ENCODE measurements at regions not wholly inside any gene's neighbourhood (a gene's known extent, or its start where the extent isn't known, plus 50 kb on each side); places are given as distances from the start of the nearest gene placed in this dataset.

DNA sequence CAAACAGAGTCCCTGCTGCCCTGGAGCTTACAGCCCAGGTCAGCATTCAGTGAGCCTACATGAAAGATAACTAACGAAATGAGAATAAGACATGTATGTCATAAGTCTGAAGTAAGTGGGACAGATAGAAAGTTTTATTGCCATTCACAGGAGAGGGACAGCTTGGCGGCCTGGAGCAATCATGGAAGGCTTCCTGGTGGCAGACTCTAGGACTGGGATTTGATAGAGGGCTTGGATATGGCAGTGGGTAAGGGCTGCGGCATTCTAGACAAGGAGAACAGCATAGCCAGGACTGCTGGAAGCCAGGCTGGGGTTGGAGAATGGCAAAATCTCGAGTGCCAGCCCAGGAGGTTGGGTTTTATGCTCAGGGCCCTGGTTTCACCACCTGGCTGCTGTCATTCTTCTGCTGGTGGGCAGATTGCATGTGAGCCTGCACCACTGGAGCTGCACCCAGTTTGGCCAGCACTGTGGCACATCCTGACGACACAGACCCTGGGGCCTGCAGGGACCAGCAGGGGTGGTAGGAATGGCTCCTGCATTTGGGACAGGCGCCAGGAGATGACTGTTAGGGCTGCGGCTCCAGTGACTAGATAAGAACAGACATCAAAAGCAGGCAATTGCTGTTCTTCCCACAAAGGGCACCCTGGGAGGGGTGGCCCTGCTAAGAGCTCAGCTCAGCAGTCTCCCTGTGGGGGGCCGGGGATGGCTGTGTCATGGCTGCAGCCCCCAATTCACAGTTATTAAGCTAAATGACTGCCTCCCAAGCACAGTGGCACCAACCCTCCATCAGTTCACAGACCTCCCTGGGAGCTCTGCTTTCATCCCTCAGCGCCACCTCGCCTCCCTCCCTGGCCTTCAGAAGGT lies 161.1 kb downstream of the RPS24 start:
- no peak overlapping the region for H3K27ac Mint-ChIP-seq (ENCODE audit: unreplicated experiment)
- H3K27me3 Mint-ChIP-seq (ENCODE audit: unreplicated experiment), result peaks cover 2% of the 10 kb centered on the region
- peaks cover 4% of the 10 kb centered on the region for H3K4me1 Mint-ChIP-seq (ENCODE audit: unreplicated experiment)
- H3K9me3 Mint-ChIP-seq (ENCODE audit: unreplicated experiment), result no peaks in the 10 kb centered on the region
- no peaks in the 10 kb centered on the region for H3K36me3 Mint-ChIP-seq (ENCODE audit: low read depth, unreplicated experiment)
- H3K4me3 Mint-ChIP-seq (ENCODE audit: unreplicated experiment), result peak overlapping the region; percentile 43
- TF ChIP-seq, protein P1, sequence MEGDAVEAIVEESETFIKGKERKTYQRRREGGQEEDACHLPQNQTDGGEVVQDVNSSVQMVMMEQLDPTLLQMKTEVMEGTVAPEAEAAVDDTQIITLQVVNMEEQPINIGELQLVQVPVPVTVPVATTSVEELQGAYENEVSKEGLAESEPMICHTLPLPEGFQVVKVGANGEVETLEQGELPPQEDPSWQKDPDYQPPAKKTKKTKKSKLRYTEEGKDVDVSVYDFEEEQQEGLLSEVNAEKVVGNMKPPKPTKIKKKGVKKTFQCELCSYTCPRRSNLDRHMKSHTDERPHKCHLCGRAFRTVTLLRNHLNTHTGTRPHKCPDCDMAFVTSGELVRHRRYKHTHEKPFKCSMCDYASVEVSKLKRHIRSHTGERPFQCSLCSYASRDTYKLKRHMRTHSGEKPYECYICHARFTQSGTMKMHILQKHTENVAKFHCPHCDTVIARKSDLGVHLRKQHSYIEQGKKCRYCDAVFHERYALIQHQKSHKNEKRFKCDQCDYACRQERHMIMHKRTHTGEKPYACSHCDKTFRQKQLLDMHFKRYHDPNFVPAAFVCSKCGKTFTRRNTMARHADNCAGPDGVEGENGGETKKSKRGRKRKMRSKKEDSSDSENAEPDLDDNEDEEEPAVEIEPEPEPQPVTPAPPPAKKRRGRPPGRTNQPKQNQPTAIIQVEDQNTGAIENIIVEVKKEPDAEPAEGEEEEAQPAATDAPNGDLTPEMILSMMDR (IDR thresholded peaks at IDR 0.05; ENCODE audit: unreplicated experiment), result no peak
- DNase-seq (ENCODE audit: low spot score), result no peak

DNA sequence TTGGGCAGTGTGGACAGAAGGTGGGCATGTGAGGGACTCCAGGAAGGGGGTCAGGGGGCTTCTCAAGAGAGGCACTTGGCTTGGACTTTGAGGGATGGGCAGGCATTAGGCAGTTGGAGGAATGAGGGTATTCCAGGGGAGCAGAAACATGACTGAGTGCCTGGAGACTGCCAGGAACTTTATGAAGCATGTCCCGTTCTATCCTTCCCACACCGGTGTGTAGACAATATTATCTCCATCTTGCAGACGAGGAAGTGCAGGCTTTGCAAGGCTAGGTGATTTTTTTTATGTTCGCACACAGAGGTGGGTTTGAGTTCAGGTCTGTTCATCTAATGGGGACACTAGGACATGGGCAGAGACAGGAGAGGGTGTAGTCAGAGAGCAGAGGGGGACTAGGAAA lies 162.7 kb downstream of the RPS24 start:
- Mint-ChIP-seq H3K27ac (ENCODE audit: unreplicated experiment) (no peak overlapping the region), H3K4me3 (ENCODE audit: unreplicated experiment) (no peak overlapping the region), H3K9me3 (ENCODE audit: unreplicated experiment) (no peaks in the 10 kb centered on the region), H3K36me3 (ENCODE audit: low read depth, unreplicated experiment) (no peaks in the 10 kb centered on the region), H3K27me3 (ENCODE audit: unreplicated experiment) (peaks cover 2% of the 10 kb centered on the region), H3K4me1 (ENCODE audit: unreplicated experiment) (peaks cover 4% of the 10 kb centered on the region)
- no peak for DNase-seq (ENCODE audit: low spot score)
- TF ChIP-seq, protein P1 (IDR thresholded peaks at IDR 0.05; ENCODE audit: unreplicated experiment), result no peak

DNA sequence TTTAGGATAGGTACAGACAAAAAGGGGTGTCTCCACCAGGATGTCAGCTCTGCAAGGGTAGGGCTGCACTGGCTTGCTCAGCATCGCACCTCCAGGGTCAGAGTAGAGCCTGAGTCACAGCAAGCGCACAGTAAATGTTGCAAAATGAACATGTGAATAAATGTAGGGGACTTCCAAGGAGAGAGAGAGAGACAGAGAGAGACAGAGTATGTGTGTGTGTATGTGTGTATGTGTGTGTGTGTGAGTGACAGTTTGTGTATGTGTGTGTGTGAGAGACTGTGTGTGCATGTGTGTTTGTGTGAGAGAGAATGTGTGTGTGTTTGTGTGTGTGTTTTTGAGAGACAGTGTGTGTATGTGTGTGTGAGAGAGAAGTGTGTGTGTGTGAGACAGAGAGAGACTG lies 163.3 kb downstream of the RPS24 start:
- no peak overlapping the region for H3K27ac Mint-ChIP-seq (ENCODE audit: unreplicated experiment)
- no peaks in the 10 kb centered on the region for H3K9me3 Mint-ChIP-seq (ENCODE audit: unreplicated experiment)
- H3K4me1 Mint-ChIP-seq (ENCODE audit: unreplicated experiment), result peaks cover 1% of the 10 kb centered on the region
- H3K36me3 Mint-ChIP-seq (ENCODE audit: low read depth, unreplicated experiment), result no peaks in the 10 kb centered on the region
- no peak overlapping the region for H3K4me3 Mint-ChIP-seq (ENCODE audit: unreplicated experiment)
- peaks cover 3% of the 10 kb centered on the region for H3K27me3 Mint-ChIP-seq (ENCODE audit: unreplicated experiment)
- no peak for DNase-seq (ENCODE audit: low spot score)
- TF ChIP-seq, protein P1 (IDR thresholded peaks at IDR 0.05; ENCODE audit: unreplicated experiment), result no peak

DNA sequence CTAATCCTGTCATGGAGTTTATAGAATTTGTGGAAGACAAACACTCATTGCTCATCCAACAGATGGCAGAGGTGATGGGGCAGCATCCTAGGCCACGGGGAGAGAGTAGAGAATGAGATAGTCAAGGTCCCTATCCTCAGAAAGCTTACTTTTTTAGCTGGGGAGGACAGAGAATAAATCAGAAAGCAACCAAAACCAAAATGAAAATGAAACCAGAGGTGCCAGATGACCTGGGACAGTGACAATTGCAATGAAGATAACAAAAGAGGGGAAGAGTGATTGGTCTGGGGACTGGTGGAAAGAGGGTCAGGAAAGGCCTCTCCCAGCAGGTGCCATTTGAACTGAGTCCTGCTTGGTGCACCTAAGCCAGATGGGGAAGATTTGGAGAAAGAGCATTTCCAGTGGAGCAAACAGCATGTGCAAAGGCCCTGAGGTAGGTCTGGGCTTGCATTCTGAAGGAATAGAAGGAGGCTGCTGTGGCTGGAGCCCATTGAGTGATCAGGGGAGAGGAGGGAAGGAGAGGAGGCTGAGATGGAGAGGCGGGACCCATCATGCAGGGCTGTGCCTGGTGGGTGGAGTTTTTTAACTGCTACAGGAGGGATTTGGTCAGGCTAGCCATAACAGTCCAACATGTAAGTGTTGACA lies 164.1 kb downstream of the RPS24 start:
- H3K36me3 Mint-ChIP-seq (ENCODE audit: low read depth, unreplicated experiment), result no peaks in the 10 kb centered on the region
- no peak overlapping the region for H3K4me3 Mint-ChIP-seq (ENCODE audit: unreplicated experiment)
- H3K27me3 Mint-ChIP-seq (ENCODE audit: unreplicated experiment), result peaks cover 5% of the 10 kb centered on the region
- TF ChIP-seq, protein P1 (IDR thresholded peaks at IDR 0.05; ENCODE audit: unreplicated experiment), result no peak
- H3K27ac Mint-ChIP-seq (ENCODE audit: unreplicated experiment), result no peak overlapping the region
- no peak for DNase-seq (ENCODE audit: low spot score)
- no peaks in the 10 kb centered on the region for H3K4me1 Mint-ChIP-seq (ENCODE audit: unreplicated experiment)
- no peaks in the 10 kb centered on the region for H3K9me3 Mint-ChIP-seq (ENCODE audit: unreplicated experiment)
